ENCODE measurements at regions not wholly inside any gene's neighbourhood (a gene's known extent, or its start where the extent isn't known, plus 50 kb on each side); places are given as distances from the start of the nearest gene placed in this dataset.

DNA sequence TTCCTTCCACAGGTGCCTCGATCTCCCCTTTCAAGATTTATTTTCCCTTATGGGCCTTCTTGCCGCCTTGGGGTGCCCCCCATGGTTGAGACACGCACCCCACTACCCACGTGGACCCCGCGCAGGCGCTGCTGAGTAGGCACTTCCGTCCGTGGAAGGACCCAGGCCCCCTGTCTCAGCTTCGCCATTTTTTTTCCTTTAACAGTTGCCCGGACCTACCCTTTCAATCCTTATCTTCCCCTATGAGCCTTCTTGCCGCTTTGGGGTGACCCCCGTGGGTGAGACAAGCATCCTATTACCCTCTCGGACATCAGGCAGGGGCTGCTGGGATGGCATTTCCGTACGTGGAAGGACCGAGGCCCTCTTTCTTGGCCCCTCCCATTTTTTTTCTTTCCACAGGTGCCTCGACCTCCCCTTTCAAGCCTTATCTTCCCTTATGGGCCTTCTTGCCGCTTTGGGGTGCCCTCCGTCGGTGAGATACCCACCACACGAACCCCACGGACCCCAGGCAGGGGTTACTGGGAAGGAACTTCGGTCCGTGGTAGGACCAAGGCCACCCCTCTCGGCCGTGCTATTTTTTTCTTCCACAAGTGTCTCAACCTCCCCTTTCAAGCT, 268.2 kb downstream of the ALG10 start:
- H3K36me3 ChIP-seq, result no peaks in the 10 kb centered on the region
- no peak overlapping the region for H3K27ac ChIP-seq
- no peaks in the 10 kb centered on the region for H3K4me1 ChIP-seq (ENCODE audit: control insufficient read depth in 1 of 2, insufficient read depth in 1 of 2, low read depth in 1 of 2, low read length in 1 of 2)
- no peaks in the 10 kb centered on the region for H3K27me3 ChIP-seq
- H3K4me3 ChIP-seq (ENCODE audit: low read depth in 1 of 2, low read length in 1 of 2), result no peak overlapping the region
- peaks cover 23% of the 10 kb centered on the region for H3K9me3 ChIP-seq
- TF ChIP-seq CTCF (IDR thresholded peaks at IDR 0.05), result no peak

DNA sequence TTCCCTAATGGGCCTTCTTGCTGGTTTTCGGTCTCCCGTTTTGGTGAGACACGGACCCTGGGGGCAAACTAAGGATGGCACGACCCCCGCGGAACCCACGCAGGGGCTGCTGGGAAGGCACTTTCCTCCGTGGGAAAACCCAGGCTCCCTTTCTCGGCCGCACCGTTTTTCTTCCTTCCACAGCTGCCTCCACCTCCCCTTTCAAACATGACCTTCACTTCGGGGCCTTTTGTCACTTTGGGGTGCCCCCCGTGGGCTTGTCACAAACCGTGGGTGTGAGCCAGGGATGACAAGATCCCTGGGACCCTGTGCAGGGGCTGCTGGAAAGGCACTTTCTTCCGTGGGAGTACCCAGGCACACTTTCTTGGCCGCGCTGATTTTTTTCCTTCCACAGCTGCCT, 268.7 kb downstream of the ALG10 start:
- no peak overlapping the region for H3K27ac ChIP-seq
- H3K9me3 ChIP-seq, result peaks cover 22% of the 10 kb centered on the region
- no peaks in the 10 kb centered on the region for H3K36me3 ChIP-seq
- no peaks in the 10 kb centered on the region for H3K27me3 ChIP-seq
- H3K4me3 ChIP-seq (ENCODE audit: low read depth in 1 of 2, low read length in 1 of 2), result no peak overlapping the region
- H3K4me1 ChIP-seq (ENCODE audit: control insufficient read depth in 1 of 2, insufficient read depth in 1 of 2, low read depth in 1 of 2, low read length in 1 of 2), result no peaks in the 10 kb centered on the region
- no peak for TF ChIP-seq CTCF (IDR thresholded peaks at IDR 0.05)

DNA sequence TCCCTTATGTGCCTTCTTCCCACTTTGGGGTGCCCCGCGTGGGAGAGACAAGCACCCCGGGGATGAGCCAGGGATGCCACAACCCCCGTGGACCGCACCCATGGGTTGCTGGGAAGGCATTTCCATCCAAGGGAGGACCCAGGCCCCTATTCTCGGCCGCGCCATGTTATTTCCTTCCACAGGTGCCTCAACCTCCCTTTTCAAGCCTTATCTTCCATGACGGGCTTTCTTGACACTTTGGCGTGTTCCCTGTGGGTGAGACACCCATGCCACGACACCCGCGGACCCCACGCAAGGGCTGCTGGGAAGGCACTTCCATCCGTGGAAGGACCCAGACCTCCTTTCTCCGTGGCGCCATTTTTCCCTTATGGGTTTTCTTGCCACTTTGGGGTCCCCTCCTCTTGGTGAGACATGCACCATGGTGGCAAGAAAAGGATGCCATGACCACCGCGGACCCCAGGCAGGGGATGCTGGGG, 269.2 kb downstream of the ALG10 start:
- Histone ChIP-seq H3K9me3 (peaks cover 18% of the 10 kb centered on the region), H3K36me3 (no peaks in the 10 kb centered on the region), H3K27ac (no peak overlapping the region), H3K4me3 (ENCODE audit: low read depth in 1 of 2, low read length in 1 of 2) (no peak overlapping the region), H3K4me1 (ENCODE audit: control insufficient read depth in 1 of 2, insufficient read depth in 1 of 2, low read depth in 1 of 2, low read length in 1 of 2) (no peaks in the 10 kb centered on the region), H3K27me3 (no peaks in the 10 kb centered on the region)
- no peak for TF ChIP-seq CTCF (IDR thresholded peaks at IDR 0.05)

GRCh38 chr12:34292736-34293625, 270.7 kb downstream of the ALG10 start:
- no peaks in the 10 kb centered on the region for H3K36me3 ChIP-seq
- no peak for TF ChIP-seq CTCF (IDR thresholded peaks at IDR 0.05)
- H3K4me3 ChIP-seq (ENCODE audit: low read depth in 1 of 2, low read length in 1 of 2), result no peak overlapping the region
- H3K27me3 ChIP-seq, result no peaks in the 10 kb centered on the region
- H3K27ac ChIP-seq, result no peak overlapping the region
- H3K9me3 ChIP-seq, result peaks cover 9% of the 10 kb centered on the region
- H3K4me1 ChIP-seq (ENCODE audit: control insufficient read depth in 1 of 2, insufficient read depth in 1 of 2, low read depth in 1 of 2, low read length in 1 of 2), result no peaks in the 10 kb centered on the region

- Histone ChIP-seq H3K9me3 (peaks cover 9% of the 10 kb centered on the region), H3K4me1 (ENCODE audit: control insufficient read depth in 1 of 2, insufficient read depth in 1 of 2, low read depth in 1 of 2, low read length in 1 of 2) (no peaks in the 10 kb centered on the region), H3K36me3 (no peaks in the 10 kb centered on the region), H3K27me3 (no peaks in the 10 kb centered on the region), H3K4me3 (ENCODE audit: low read depth in 1 of 2, low read length in 1 of 2) (no peak overlapping the region), H3K27ac (no peak overlapping the region)
- no peak for TF ChIP-seq CTCF (IDR thresholded peaks at IDR 0.05)
Observed at GRCh38 chr12:34294137-34294536, 271.8 kb downstream of the ALG10 start.
